ENCODE measurements at regions not wholly inside any gene's neighbourhood (a gene's known extent, or its start where the extent isn't known, plus 50 kb on each side); places are given as distances from the start of the nearest gene placed in this dataset.

DNA sequence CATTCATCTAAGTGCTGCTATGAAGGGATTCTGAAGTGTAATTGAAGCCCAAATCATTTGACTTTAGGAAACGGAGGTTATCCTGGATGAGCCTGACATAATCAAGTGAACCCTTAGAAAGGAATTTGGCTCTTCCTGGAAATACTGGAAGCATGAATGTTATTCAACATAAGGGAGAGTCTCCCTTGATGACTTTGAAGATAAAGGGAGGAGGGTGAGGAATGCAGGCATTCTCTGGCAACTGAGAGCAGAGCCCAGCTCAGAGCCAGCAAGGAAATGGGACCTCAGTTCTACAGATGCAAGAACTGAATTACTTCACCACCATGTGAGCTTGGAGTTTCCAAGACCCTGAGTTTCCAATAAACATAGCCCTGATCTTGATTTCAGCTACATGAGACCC is 168.2 kb downstream of the DLL1 start:
- TF ChIP-seq, protein P1, sequence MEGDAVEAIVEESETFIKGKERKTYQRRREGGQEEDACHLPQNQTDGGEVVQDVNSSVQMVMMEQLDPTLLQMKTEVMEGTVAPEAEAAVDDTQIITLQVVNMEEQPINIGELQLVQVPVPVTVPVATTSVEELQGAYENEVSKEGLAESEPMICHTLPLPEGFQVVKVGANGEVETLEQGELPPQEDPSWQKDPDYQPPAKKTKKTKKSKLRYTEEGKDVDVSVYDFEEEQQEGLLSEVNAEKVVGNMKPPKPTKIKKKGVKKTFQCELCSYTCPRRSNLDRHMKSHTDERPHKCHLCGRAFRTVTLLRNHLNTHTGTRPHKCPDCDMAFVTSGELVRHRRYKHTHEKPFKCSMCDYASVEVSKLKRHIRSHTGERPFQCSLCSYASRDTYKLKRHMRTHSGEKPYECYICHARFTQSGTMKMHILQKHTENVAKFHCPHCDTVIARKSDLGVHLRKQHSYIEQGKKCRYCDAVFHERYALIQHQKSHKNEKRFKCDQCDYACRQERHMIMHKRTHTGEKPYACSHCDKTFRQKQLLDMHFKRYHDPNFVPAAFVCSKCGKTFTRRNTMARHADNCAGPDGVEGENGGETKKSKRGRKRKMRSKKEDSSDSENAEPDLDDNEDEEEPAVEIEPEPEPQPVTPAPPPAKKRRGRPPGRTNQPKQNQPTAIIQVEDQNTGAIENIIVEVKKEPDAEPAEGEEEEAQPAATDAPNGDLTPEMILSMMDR (IDR thresholded peaks at IDR 0.05; ENCODE audit: borderline replicate concordance, control extremely low read depth, extremely low read depth, insufficient read depth, missing control alignments) = no peak
- in situ Hi-C loops (cut with MboI; ENCODE audit: low sequenced_read_pairs, unreplicated experiment) = no loop called here
- DNase-seq (ENCODE audit: low spot score) = no peak

DNA sequence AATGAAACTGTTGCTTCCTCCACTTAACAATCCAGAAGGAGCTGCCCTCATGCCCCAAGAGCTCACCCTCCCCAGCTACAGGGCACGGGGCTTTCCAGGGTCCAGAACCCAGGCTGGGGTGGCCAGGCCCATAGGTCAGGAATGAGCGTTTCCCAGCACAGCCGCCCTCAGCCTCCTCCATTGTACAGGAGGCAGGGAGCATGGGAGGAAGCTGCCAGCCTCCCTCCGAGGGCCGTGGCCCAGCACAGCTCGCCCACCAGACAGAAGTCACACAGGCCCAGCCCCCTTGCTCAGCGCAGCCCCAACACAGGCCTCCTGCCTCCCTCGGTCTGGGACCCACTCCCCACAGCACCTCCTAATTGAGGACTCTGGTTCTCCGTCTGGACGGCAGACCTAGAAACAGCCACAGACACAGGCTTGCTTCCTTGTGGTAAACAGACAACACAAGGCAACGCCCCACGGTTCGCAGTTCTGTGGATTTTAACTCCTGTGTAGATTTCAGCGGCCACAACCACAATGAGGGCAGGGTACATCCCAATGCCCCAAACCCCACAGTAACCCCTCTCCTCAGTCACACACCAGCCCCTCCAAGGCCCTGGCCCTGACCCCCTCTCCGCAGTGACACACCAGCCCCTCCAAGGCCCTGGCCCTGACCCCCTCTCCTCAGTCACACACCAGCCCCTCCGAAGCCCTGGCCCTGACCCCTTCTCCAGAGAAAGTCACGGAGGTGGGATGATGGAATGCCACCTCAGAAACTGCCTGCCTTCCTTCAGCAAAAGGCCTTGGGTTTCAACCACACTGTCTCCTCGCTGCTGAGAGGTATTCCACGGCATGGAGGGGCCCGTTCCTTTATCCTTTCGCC is 173.5 kb downstream of the DLL1 start:
- in situ Hi-C loops (cut with MboI; ENCODE audit: low sequenced_read_pairs, unreplicated experiment) = no loop called here
- DNase-seq (ENCODE audit: low spot score) = no peak
- TF ChIP-seq, protein P1 (IDR thresholded peaks at IDR 0.05; ENCODE audit: borderline replicate concordance, control extremely low read depth, extremely low read depth, insufficient read depth, missing control alignments) = no peak

DNA sequence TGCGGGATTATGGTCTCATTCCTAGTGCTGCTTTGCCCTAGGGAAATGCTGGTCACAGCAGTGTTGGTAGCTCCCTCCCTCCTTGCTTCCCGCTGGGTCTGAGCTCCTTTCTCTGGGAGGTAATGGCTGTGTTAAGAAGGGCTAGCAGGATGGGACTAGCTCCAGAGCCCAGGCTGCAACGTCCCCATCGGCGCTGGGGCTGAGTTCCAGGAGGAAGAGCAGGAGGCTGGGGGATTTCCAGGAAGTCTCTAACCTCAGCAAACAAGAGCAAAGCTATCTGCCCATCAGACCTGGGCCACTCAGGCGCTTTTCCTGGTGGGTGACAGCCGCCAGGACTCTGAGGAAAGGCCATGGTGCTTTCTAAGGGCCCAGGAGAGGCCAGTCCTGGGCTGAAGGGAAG is 174.2 kb downstream of the DLL1 start:
- TF ChIP-seq, protein P1 (IDR thresholded peaks at IDR 0.05; ENCODE audit: borderline replicate concordance, control extremely low read depth, extremely low read depth, insufficient read depth, missing control alignments) = no peak
- no peak for DNase-seq (ENCODE audit: low spot score)
- in situ Hi-C loops (cut with MboI; ENCODE audit: low sequenced_read_pairs, unreplicated experiment) = no loop called here

DNA sequence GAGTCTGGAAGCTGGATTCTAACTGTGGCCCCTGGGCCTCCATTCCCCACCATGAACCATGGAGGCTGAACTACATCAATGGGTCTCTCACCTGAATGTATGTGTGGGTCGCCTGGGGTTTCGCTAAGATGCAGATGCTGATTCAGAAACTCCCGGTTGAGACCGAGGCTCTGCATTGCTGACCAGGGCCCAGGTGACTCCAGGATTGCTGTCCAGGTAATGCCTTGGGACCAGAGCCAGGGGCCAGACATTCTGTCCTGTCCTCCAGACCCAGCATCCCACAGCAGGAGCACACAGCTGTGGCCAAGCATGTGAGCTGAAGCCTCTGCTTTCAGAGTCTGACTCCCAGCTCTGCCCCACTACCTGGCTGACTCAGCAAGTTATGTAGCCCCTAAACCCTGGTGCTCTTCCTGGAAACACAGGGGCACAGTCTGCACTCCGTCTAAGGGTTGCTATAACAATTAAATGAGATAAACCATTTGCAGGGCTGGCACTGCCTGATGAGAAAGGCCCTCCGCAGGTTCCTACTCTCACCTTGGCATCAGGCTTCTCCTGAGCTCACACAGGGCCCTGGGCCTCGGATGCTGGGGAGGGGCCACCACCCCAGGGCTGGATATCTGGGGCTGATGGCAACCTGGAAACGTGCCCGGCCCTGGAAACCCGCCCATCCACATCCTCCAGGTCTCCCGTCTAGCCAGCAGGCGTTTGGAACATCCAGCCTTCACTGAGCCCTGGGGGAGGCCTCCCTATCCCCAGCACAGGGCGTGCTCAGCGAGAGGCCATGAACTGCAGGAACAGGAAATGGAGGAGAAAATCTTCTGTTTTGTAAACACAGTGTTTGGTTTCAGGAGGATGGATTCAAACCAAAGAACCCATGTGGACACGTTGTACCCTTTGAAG is 175.7 kb downstream of the DLL1 start:
- no peak for DNase-seq (ENCODE audit: low spot score)
- TF ChIP-seq, protein P1 (IDR thresholded peaks at IDR 0.05; ENCODE audit: borderline replicate concordance, control extremely low read depth, extremely low read depth, insufficient read depth, missing control alignments) = no peak
- in situ Hi-C loops (cut with MboI; ENCODE audit: low sequenced_read_pairs, unreplicated experiment) = no loop called here

DNA sequence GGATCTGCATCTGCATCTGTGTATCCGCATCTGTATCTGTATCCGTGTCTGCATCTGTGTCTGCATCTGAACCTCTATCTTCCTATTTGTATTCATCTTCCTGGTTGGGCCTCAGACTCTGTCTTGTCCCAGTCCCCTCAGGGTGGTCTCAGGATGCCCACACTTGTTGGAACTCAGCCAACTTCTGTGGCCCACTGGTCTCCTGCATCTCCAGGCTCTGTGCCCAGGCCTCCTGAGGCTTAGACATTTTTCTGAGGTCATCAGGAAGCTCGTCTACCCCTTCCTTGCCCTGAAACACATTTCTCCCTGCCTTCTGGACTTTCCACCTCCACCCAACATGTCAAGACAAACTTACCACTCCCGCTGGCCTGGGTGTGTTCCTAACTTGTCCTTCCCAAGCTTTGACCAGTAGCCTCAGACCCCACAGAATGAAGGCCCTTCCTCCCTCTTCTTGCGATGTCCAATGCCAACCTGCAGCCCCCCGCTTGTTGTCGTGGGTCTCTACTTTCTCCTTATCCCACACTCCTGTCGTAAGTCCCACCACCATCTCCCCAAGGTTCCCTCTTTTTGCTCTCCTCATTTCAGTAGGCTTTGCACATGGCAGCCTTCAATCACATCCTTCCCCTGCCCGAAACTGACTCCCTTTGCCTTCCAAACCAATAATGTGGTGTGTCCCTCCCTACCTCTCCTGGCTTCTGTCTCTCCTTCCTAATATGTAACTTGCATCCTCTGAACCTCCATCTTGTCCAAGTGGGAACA is 176.5 kb downstream of the DLL1 start:
- DNase-seq (ENCODE audit: low spot score) = no peak
- in situ Hi-C loops (cut with MboI; ENCODE audit: low sequenced_read_pairs, unreplicated experiment) = no loop called here
- TF ChIP-seq, protein P1 (IDR thresholded peaks at IDR 0.05; ENCODE audit: borderline replicate concordance, control extremely low read depth, extremely low read depth, insufficient read depth, missing control alignments) = no peak

DNA sequence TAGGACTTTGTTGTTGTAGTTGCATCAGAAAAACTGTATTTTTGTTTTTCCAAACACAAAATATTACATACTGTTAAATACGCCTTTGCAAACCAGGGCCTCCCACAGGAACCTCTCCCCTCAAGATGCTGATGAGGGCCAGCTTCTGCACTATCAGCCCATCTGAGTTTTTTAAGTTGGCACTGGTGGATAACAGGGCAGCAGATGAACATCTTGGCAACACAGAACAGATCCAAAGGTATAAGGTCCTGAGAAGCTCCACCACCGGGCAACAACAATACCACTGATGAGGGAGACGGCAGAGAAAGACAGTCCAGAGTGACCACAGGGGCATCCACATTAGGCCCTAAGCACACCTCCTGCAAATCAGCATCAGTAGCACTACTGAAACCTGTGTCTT is 177.7 kb downstream of the DLL1 start:
- TF ChIP-seq, protein P1 (IDR thresholded peaks at IDR 0.05; ENCODE audit: borderline replicate concordance, control extremely low read depth, extremely low read depth, insufficient read depth, missing control alignments) = no peak
- in situ Hi-C loops (cut with MboI; ENCODE audit: low sequenced_read_pairs, unreplicated experiment) = no loop called here
- no peak for DNase-seq (ENCODE audit: low spot score)
